ENCODE measurements at regions not wholly inside any gene's neighbourhood (a gene's known extent, or its start where the extent isn't known, plus 50 kb on each side); places are given as distances from the start of the nearest gene placed in this dataset.

DNA sequence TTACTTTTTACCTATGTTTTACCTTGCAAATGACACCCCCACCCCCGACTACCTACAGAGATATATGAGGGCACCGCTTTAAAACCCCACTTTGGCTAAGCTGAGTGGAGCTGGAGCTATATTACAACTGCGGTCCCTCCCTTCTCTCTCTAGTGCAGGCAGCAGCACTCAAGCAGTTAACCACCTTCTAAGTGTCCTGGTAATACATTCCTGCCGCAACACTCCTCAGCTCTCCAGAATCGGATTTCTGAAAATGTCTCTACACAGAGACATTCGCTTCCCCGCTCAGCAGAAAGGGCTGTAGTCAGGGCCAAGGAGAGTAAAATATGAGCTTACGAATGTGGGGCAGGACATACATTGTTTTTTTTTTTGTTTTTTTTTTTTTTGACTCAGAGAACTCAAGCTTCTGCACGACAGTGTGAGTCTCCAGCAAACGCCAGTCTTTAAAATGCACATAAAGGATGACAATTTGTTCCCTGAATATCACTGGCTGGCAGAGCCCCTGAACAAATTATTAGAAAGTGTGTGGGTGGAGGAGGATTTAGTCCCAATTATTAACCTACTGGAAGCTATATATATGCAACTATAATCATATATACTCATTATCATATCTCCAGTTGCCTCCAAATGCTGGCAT lies 287.0 kb upstream of the TET2 start:
- TF ChIP-seq, protein P1, sequence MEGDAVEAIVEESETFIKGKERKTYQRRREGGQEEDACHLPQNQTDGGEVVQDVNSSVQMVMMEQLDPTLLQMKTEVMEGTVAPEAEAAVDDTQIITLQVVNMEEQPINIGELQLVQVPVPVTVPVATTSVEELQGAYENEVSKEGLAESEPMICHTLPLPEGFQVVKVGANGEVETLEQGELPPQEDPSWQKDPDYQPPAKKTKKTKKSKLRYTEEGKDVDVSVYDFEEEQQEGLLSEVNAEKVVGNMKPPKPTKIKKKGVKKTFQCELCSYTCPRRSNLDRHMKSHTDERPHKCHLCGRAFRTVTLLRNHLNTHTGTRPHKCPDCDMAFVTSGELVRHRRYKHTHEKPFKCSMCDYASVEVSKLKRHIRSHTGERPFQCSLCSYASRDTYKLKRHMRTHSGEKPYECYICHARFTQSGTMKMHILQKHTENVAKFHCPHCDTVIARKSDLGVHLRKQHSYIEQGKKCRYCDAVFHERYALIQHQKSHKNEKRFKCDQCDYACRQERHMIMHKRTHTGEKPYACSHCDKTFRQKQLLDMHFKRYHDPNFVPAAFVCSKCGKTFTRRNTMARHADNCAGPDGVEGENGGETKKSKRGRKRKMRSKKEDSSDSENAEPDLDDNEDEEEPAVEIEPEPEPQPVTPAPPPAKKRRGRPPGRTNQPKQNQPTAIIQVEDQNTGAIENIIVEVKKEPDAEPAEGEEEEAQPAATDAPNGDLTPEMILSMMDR (IDR thresholded peaks at IDR 0.05; ENCODE audit: borderline replicate concordance, extremely low read depth, low read length, poor library complexity, severe bottlenecking): no peak
- TF ChIP-seq EZH2 (IDR thresholded peaks at IDR 0.05; ENCODE audit: borderline replicate concordance, low read depth, low read length, severe bottlenecking): no peak

Measured in DND-41 (cell line).